ENCODE measurements at regions not wholly inside any gene's neighbourhood (a gene's known extent, or its start where the extent isn't known, plus 50 kb on each side); places are given as distances from the start of the nearest gene placed in this dataset.

DNA sequence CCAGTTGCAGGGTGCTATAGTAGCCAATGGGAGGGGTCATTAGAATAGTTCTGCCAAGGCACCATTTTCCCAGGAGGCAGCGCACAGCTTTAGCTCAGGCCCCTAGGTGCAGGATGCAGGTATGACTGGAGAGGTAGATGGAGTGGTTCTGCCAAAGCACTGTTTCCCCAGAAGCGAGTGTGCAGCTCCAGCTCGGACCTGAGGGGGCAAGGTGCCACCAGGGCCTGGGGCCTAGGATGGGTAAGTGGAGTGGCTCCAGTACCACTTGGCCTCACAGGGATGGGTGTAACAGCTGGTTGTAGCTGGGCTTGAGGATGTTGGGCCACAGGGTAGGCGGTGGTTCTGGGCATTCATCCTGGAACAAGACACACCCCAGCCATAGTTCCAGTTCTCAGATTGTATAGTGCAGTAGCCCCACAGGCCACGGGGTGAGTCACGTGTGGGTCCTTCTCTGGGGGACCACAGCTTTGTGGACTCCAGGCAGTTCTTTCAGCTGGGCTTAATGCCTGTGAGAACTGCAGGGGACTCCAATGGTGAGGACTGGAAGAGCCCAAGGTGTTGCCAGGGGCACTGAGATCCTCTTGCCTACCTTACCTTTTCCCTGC is 185.5 kb upstream of the ANKH start:
- H3K4me2 ChIP-seq (ENCODE audit: control insufficient read depth, insufficient read depth) = no peak overlapping the region
- no peaks in the 10 kb centered on the region for H3K79me2 ChIP-seq (ENCODE audit: control insufficient read depth, insufficient read depth, low read length)
- no peaks in the 10 kb centered on the region for H3K4me1 ChIP-seq (ENCODE audit: control insufficient read depth, insufficient read depth, low read length)
- FAIRE-seq = no peak
- ATAC-seq = no peak
- ChIA-PET POLR2A (no interaction called here), SMC1A (ENCODE audit: uncharacterized antibody, unreplicated experiment) (interaction anchor here (0.7 kb wide), 1 partner anchor 683 kb away, joined by 3 read pairs; no protein-coding TSS in a partner anchor), CTCF (no interaction called here), RAD21 (ENCODE audit: unreplicated experiment) (no interaction called here)
- intact Hi-C loops (cut with micrococcal nuclease; ENCODE audit: unreplicated experiment) (no loop called here), in situ Hi-C loops (cut with MboI) (no loop called here)
- no peak overlapping the region for H3K27ac ChIP-seq (ENCODE audit: control insufficient read depth, insufficient read depth)
- no peaks in the 10 kb centered on the region for H4K20me1 ChIP-seq (ENCODE audit: control insufficient read depth, insufficient read depth)
- no TSS peak for BruUV-seq (replicated peaks)
- DNase-seq (ENCODE audit: low read depth, low spot score) = no peak
- H3K9me3 ChIP-seq (replicated peaks; ENCODE audit: control insufficient read depth, insufficient read depth, low read length) = no peaks in the 10 kb centered on the region
- H3K27me3 ChIP-seq (replicated peaks in 1 of 2; ENCODE audit: control insufficient read depth in 2 of 2, insufficient read depth in 2 of 2, low read length in 1 of 2) = no peaks in the 10 kb centered on the region
- H3K9ac ChIP-seq (ENCODE audit: control insufficient read depth, insufficient read depth, low read length) = no peak overlapping the region
- no peak overlapping the region for H2AFZ ChIP-seq (ENCODE audit: control insufficient read depth, low read depth, low read length)
- no peak for TF ChIP-seq GATAD2B (conservative IDR thresholded peaks at IDR 0.05; ENCODE audit: low read depth)
- no peak for TF ChIP-seq SUZ12 (IDR thresholded peaks at IDR 0.05; ENCODE audit: unreplicated experiment)
- TF ChIP-seq, protein P1, sequence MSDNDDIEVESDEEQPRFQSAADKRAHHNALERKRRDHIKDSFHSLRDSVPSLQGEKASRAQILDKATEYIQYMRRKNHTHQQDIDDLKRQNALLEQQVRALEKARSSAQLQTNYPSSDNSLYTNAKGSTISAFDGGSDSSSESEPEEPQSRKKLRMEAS (IDR thresholded peaks at IDR 0.05; ENCODE audit: low read depth, low read length) = no peak
- TF ChIP-seq JUNB (IDR thresholded peaks at IDR 0.05) = no peak
- TF ChIP-seq FOXK2 (IDR thresholded peaks at IDR 0.05) = no peak
- TF ChIP-seq NFXL1 (IDR thresholded peaks at IDR 0.05; ENCODE audit: borderline replicate concordance) = no peak
- TF ChIP-seq HDAC6 (IDR thresholded peaks at IDR 0.05; ENCODE audit: unreplicated experiment) = no peak
- TF ChIP-seq, protein P2, sequence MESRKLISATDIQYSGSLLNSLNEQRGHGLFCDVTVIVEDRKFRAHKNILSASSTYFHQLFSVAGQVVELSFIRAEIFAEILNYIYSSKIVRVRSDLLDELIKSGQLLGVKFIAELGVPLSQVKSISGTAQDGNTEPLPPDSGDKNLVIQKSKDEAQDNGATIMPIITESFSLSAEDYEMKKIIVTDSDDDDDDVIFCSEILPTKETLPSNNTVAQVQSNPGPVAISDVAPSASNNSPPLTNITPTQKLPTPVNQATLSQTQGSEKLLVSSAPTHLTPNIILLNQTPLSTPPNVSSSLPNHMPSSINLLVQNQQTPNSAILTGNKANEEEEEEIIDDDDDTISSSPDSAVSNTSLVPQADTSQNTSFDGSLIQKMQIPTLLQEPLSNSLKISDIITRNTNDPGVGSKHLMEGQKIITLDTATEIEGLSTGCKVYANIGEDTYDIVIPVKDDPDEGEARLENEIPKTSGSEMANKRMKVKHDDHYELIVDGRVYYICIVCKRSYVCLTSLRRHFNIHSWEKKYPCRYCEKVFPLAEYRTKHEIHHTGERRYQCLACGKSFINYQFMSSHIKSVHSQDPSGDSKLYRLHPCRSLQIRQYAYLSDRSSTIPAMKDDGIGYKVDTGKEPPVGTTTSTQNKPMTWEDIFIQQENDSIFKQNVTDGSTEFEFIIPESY (IDR thresholded peaks at IDR 0.05) = no peak
- TF ChIP-seq ETV6 (conservative IDR thresholded peaks at IDR 0.05 in 1 of 2, IDR thresholded peaks at IDR 0.05 in 1 of 2; ENCODE audit: borderline replicate concordance in 1 of 2, low read depth in 1 of 2) = no peak
- TF ChIP-seq, protein P3, sequence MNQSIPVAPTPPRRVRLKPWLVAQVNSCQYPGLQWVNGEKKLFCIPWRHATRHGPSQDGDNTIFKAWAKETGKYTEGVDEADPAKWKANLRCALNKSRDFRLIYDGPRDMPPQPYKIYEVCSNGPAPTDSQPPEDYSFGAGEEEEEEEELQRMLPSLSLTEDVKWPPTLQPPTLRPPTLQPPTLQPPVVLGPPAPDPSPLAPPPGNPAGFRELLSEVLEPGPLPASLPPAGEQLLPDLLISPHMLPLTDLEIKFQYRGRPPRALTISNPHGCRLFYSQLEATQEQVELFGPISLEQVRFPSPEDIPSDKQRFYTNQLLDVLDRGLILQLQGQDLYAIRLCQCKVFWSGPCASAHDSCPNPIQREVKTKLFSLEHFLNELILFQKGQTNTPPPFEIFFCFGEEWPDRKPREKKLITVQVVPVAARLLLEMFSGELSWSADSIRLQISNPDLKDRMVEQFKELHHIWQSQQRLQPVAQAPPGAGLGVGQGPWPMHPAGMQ (IDR thresholded peaks at IDR 0.05; ENCODE audit: borderline replicate concordance) = no peak
- TF ChIP-seq SMC3 (IDR thresholded peaks at IDR 0.05; ENCODE audit: borderline replicate concordance, low read length) = no peak
- TF ChIP-seq SIN3A (IDR thresholded peaks at IDR 0.05; ENCODE audit: low read depth, low read length) = no peak
- TF ChIP-seq STAT3 (IDR thresholded peaks at IDR 0.05; ENCODE audit: low read depth, low read length) = no peak
- TF ChIP-seq CEBPB (IDR thresholded peaks at IDR 0.05; ENCODE audit: borderline replicate concordance in 1 of 2, low read depth in 2 of 2, low read length in 2 of 2) = no peak
- TF ChIP-seq MYB (IDR thresholded peaks at IDR 0.05; ENCODE audit: borderline replicate concordance, low read depth, low read length) = no peak
- TF ChIP-seq, protein P4, sequence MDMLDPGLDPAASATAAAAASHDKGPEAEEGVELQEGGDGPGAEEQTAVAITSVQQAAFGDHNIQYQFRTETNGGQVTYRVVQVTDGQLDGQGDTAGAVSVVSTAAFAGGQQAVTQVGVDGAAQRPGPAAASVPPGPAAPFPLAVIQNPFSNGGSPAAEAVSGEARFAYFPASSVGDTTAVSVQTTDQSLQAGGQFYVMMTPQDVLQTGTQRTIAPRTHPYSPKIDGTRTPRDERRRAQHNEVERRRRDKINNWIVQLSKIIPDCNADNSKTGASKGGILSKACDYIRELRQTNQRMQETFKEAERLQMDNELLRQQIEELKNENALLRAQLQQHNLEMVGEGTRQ (IDR thresholded peaks at IDR 0.05; ENCODE audit: borderline replicate concordance, low read depth, low read length) = no peak
- no peaks in the 10 kb centered on the region for H3K36me3 ChIP-seq (ENCODE audit: control insufficient read depth in 2 of 2, insufficient read depth in 2 of 2, low read length in 1 of 2)
- 43% methylated on average over 6 of the region's 6 CpGs for WGBS (ENCODE audit: insufficient coverage, insufficient replicate concordance, low lambda C conversion rate, missing lambda C conversion rate)
- no peak overlapping the region for H3K4me3 ChIP-seq
